B cell (primary cell): ENCODE measurements at regions not wholly inside any gene's neighbourhood (a gene's known extent, or its start where the extent isn't known, plus 50 kb on each side); places are given as distances from the start of the nearest gene placed in this dataset.

ENCODE experiments used
- ATAC-seq: fragments of 200-7000 bp; cut with Tn5 transposase; one replicate; pipeline ENCODE4 v1.10.0; 2021; ENCODE audit warnings: low read depth, mild to moderate bottlenecking, moderate number of reproducible peaks, moderate library complexity
- CTCF ChIA-PET: fragments of 350-600 bp; sonication (Branson Sonifier 250); formaldehyde crosslinking; loops from one replicate; lab custom pipeline; 2021; ENCODE audit warnings: antibody characterized with exemption, inconsistent platforms; lab: Charles Lee
- POLR2A ChIA-PET: fragments of 350-600 bp; sonication (Branson Sonifier 250); formaldehyde crosslinking; loops from one replicate; lab custom pipeline; 2021; ENCODE audit warnings: antibody characterized with exemption; lab: Charles Lee
- DNase-seq: peaks from one replicate; pipeline ENCODE4 v3.0.0; 2013
- H2AFZ ChIP-seq: 2 replicates; pipeline ENCODE4 v1.6.1; 2012; ENCODE audit warnings: mild to moderate bottlenecking, low read depth, low read length; ENCODE audit not compliant: insufficient read depth, poor library complexity, severe bottlenecking
- H3K27ac ChIP-seq, 2 donors: 1 replicate in 1 of 2; 2 replicates in 1 of 2; pipeline ENCODE4 v1.5.1; 2012 to 2013; ENCODE audit warnings: low read length in 2 of 2, mild to moderate bottlenecking in 2 of 2, moderate library complexity in 1 of 2
- H3K27me3 ChIP-seq, 4 experiments: fragments of 200-600 bp in 1 of 4; sonication (generic) in 1 of 4; replicated peaks in 1 of 4; 1 replicate in 2 of 4; 2 replicates in 2 of 4; pipeline versions ENCODE4 v1.6.1 to v1.7.0; 2013 to 2016; ENCODE audit warnings: low read length in 3 of 4, mild to moderate bottlenecking in 2 of 4, mixed read lengths in 1 of 4, moderate library complexity in 1 of 4; ENCODE audit not compliant: insufficient read depth in 4 of 4, control insufficient read depth in 3 of 4; ENCODE audit errors: control extremely low read depth in 1 of 4
- H3K36me3 ChIP-seq, 2 experiments: replicated peaks in 1 of 2; 1 replicate in 1 of 2; 2 replicates in 1 of 2; pipeline versions ENCODE4 v1.6.1 to v1.7.1; 2013; ENCODE audit warnings: low read length in 1 of 2; ENCODE audit not compliant: insufficient read depth in 2 of 2, control insufficient read depth in 1 of 2; ENCODE audit errors: control extremely low read depth in 1 of 2, extremely low read depth in 1 of 2
- H3K4me1 ChIP-seq, 2 donors: fragments of 200-600 bp in 1 of 2; sonication (generic) in 1 of 2; 1 replicate in 1 of 2; 2 replicates in 1 of 2; pipeline versions ENCODE4 v1.5.1 to v1.6.1; 2013 to 2017; ENCODE audit warnings: low read length in 2 of 2; ENCODE audit not compliant: control insufficient read depth in 2 of 2, insufficient read depth in 2 of 2
- H3K4me2 ChIP-seq: replicated peaks from 2 replicates; pipeline ENCODE3; 2012; ENCODE audit warnings: mild to moderate bottlenecking, low read depth, low read length; ENCODE audit not compliant: poor library complexity, severe bottlenecking
- H3K4me3 ChIP-seq, 5 experiments: fragments of 200-600 bp in 1 of 5; sonication (generic) in 1 of 5; 1 replicate in 3 of 5; 2 replicates in 2 of 5; pipeline versions ENCODE4 v1.5.1 to v1.7.0; 2011 to 2016; ENCODE audit warnings: low read length in 4 of 5, mild to moderate bottlenecking in 4 of 5, low read depth in 2 of 5, control low read depth in 1 of 5, moderate library complexity in 1 of 5; ENCODE audit not compliant: insufficient read depth in 1 of 5; ENCODE audit errors: control extremely low read depth in 1 of 5, extremely low read depth in 1 of 5
- H3K79me2 ChIP-seq: fragments of 200-600 bp; sonication (generic); one replicate; pipeline ENCODE4 v1.6.0; 2016; ENCODE audit warnings: low read length; ENCODE audit not compliant: control insufficient read depth, insufficient read depth
- H3K9ac ChIP-seq: fragments of 200-600 bp; sonication (generic); 2 replicates; pipeline ENCODE4 v1.6.1; 2017; ENCODE audit warnings: mild to moderate bottlenecking, low read length, moderate library complexity
- H3K9me3 ChIP-seq, 3 donors: one replicate each; pipeline versions ENCODE4 v1.6.1 to v1.7.1; 2013; ENCODE audit warnings: low read length in 2 of 3; ENCODE audit not compliant: control insufficient read depth in 2 of 3, insufficient read depth in 1 of 3; ENCODE audit errors: control extremely low read depth in 1 of 3
- H4K20me1 ChIP-seq: 2 replicates; pipeline ENCODE4 v1.6.0; 2012; ENCODE audit warnings: mild to moderate bottlenecking, low read length; ENCODE audit not compliant: insufficient read depth, control insufficient read depth, poor library complexity, severe bottlenecking
- H3K27ac Mint-ChIP-seq: one replicate; pipeline ENCODE4 v1.8.0; 2021; ENCODE audit warnings: mixed read lengths
- H3K27me3 Mint-ChIP-seq: one replicate; pipeline ENCODE4 v1.8.0; 2021; ENCODE audit warnings: mixed read lengths
- H3K4me1 Mint-ChIP-seq: one replicate; pipeline ENCODE4 v1.8.0; 2021; ENCODE audit warnings: mixed read lengths
- H3K4me3 Mint-ChIP-seq: one replicate; pipeline ENCODE4 v1.8.0; 2021; ENCODE audit warnings: mixed read lengths
- H3K9me3 Mint-ChIP-seq: one replicate; pipeline ENCODE4 v1.8.0; 2022; ENCODE audit warnings: mixed read lengths; ENCODE audit not compliant: insufficient read depth
- CTCF ChIP-seq: fragments of 200-600 bp; IDR thresholded peaks from one replicate; pipeline ENCODE4 v1.8.0; 2022; ENCODE audit warnings: antibody characterized with exemption, mild to moderate bottlenecking
- EZH2 ChIP-seq: IDR thresholded peaks from 2 replicates; pipeline ENCODE4 v1.6.1; 2012; ENCODE audit warnings: borderline replicate concordance, low read depth, mild to moderate bottlenecking, moderate library complexity, low read length; ENCODE audit not compliant: insufficient read depth, poor library complexity, severe bottlenecking
- WGBS: methylation state at CpG from one replicate; pipeline ENCODE4 v1.1.5; 2013; ENCODE audit warnings: missing lambda C conversion rate; ENCODE audit not compliant: insufficient coverage; 5-methylcytosine and 5-hydroxymethylcytosine counted together
- intact Hi-C: fragments of 100-400 bp; cut with micrococcal nuclease; formaldehyde crosslinking; loops from one replicate; pipeline ENCODE4 v1.10.0; 2022

GRCh38 chr13:109665781-109666249 is 120.6 kb downstream of the IRS2 start:
- no peak overlapping the region for H3K4me3 Mint-ChIP-seq
- ATAC-seq (no peak), DNase-seq (no peak)
- Histone ChIP-seq H3K27me3 (no peaks in the 10 kb centered on the region), H3K4me1 (no peaks in the 10 kb centered on the region), H3K9ac (no peak overlapping the region), H3K36me3 (no peaks in the 10 kb centered on the region), H4K20me1 (no peaks in the 10 kb centered on the region), H3K4me2 (no peak overlapping the region), H3K79me2 (no peaks in the 10 kb centered on the region), H2AFZ (no peak overlapping the region), H3K27ac (no peak overlapping the region), H3K9me3 (peaks cover 0 to 3% (median 0%) of the 10 kb centered on the region in 3 donors), H3K4me3 (no peak overlapping the region)
- ChIA-PET POLR2A (no interaction called here), CTCF (interaction anchor here (0.8 kb wide), 1 partner anchor 30 kb away, joined by 4 read pairs; no protein-coding TSS in a partner anchor)
- peaks cover 2% of the 10 kb centered on the region for H3K27me3 Mint-ChIP-seq
- 84% methylated on average over 15 of the region's 15 CpGs for WGBS
- H3K27ac Mint-ChIP-seq: no peak overlapping the region
- H3K9me3 Mint-ChIP-seq: peaks cover 3% of the 10 kb centered on the region
- H3K4me1 Mint-ChIP-seq: no peaks in the 10 kb centered on the region
- intact Hi-C loops: no loop called here
- TF ChIP-seq CTCF: no peak
- TF ChIP-seq EZH2: no peak

- no peak overlapping the region for H3K4me3 Mint-ChIP-seq
Measured at GRCh38 chr13:109665240-109665639, 121.1 kb downstream of the IRS2 start.

More at GRCh38 chr13:109665240-109665639, 121.1 kb downstream of the IRS2 start:
- Mint-ChIP-seq H3K9me3 (peaks cover 3% of the 10 kb centered on the region), H3K27ac (no peak overlapping the region), H3K27me3 (peaks cover 4% of the 10 kb centered on the region), H3K4me1 (no peaks in the 10 kb centered on the region)
- no peak for TF ChIP-seq CTCF
- TF ChIP-seq EZH2: no peak
- H3K79me2 ChIP-seq: no peaks in the 10 kb centered on the region
- H3K27ac ChIP-seq: no peak overlapping the region
- H3K4me2 ChIP-seq: no peak overlapping the region
- no peak overlapping the region for H2AFZ ChIP-seq
- ChIA-PET POLR2A (no interaction called here), CTCF (interaction anchor here (0.8 kb wide), 1 partner anchor 31 kb away, joined by 4 read pairs; no protein-coding TSS in a partner anchor)
- WGBS: 96% methylated on average over 3 of the region's 8 CpGs
- H4K20me1 ChIP-seq: no peaks in the 10 kb centered on the region
- ATAC-seq: no peak
- no peak overlapping the region for H3K9ac ChIP-seq
- intact Hi-C loops: no loop called here
- no peaks in the 10 kb centered on the region for H3K4me1 ChIP-seq
- no peak for DNase-seq
- H3K27me3 ChIP-seq: no peaks in the 10 kb centered on the region
- H3K4me3 ChIP-seq: no peak overlapping the region
- H3K9me3 ChIP-seq: peaks cover 0 to 3% (median 0%) of the 10 kb centered on the region in 3 donors
- H3K36me3 ChIP-seq: no peaks in the 10 kb centered on the region
